B cell (primary cell): ENCODE measurements at regions not wholly inside any gene's neighbourhood (a gene's known extent, or its start where the extent isn't known, plus 50 kb on each side); places are given as distances from the start of the nearest gene placed in this dataset.

ENCODE experiments used
- ATAC-seq: fragments of 200-7000 bp; cut with Tn5 transposase; one replicate; pipeline ENCODE4 v1.10.0; 2021; ENCODE audit warnings: low read depth, mild to moderate bottlenecking, moderate number of reproducible peaks, moderate library complexity
- CTCF ChIA-PET: fragments of 350-600 bp; sonication (Branson Sonifier 250); formaldehyde crosslinking; loops from one replicate; lab custom pipeline; 2021; ENCODE audit warnings: antibody characterized with exemption, inconsistent platforms; lab: Charles Lee
- POLR2A ChIA-PET: fragments of 350-600 bp; sonication (Branson Sonifier 250); formaldehyde crosslinking; loops from one replicate; lab custom pipeline; 2021; ENCODE audit warnings: antibody characterized with exemption; lab: Charles Lee
- DNase-seq: peaks from one replicate; pipeline ENCODE4 v3.0.0; 2013
- H2AFZ ChIP-seq: 2 replicates; pipeline ENCODE4 v1.6.1; 2012; ENCODE audit warnings: mild to moderate bottlenecking, low read depth, low read length; ENCODE audit not compliant: insufficient read depth, poor library complexity, severe bottlenecking
- H3K27ac ChIP-seq, 2 donors: 1 replicate in 1 of 2; 2 replicates in 1 of 2; pipeline ENCODE4 v1.5.1; 2012 to 2013; ENCODE audit warnings: low read length in 2 of 2, mild to moderate bottlenecking in 2 of 2, moderate library complexity in 1 of 2
- H3K27me3 ChIP-seq, 4 experiments: fragments of 200-600 bp in 1 of 4; sonication (generic) in 1 of 4; replicated peaks in 1 of 4; 1 replicate in 2 of 4; 2 replicates in 2 of 4; pipeline versions ENCODE4 v1.6.1 to v1.7.0; 2013 to 2016; ENCODE audit warnings: low read length in 3 of 4, mild to moderate bottlenecking in 2 of 4, mixed read lengths in 1 of 4, moderate library complexity in 1 of 4; ENCODE audit not compliant: insufficient read depth in 4 of 4, control insufficient read depth in 3 of 4; ENCODE audit errors: control extremely low read depth in 1 of 4
- H3K36me3 ChIP-seq, 2 experiments: replicated peaks in 1 of 2; 1 replicate in 1 of 2; 2 replicates in 1 of 2; pipeline versions ENCODE4 v1.6.1 to v1.7.1; 2013; ENCODE audit warnings: low read length in 1 of 2; ENCODE audit not compliant: insufficient read depth in 2 of 2, control insufficient read depth in 1 of 2; ENCODE audit errors: control extremely low read depth in 1 of 2, extremely low read depth in 1 of 2
- H3K4me1 ChIP-seq, 2 donors: fragments of 200-600 bp in 1 of 2; sonication (generic) in 1 of 2; 1 replicate in 1 of 2; 2 replicates in 1 of 2; pipeline versions ENCODE4 v1.5.1 to v1.6.1; 2013 to 2017; ENCODE audit warnings: low read length in 2 of 2; ENCODE audit not compliant: control insufficient read depth in 2 of 2, insufficient read depth in 2 of 2
- H3K4me2 ChIP-seq: replicated peaks from 2 replicates; pipeline ENCODE3; 2012; ENCODE audit warnings: mild to moderate bottlenecking, low read depth, low read length; ENCODE audit not compliant: poor library complexity, severe bottlenecking
- H3K4me3 ChIP-seq, 5 experiments: fragments of 200-600 bp in 1 of 5; sonication (generic) in 1 of 5; 1 replicate in 3 of 5; 2 replicates in 2 of 5; pipeline versions ENCODE4 v1.5.1 to v1.7.0; 2011 to 2016; ENCODE audit warnings: low read length in 4 of 5, mild to moderate bottlenecking in 4 of 5, low read depth in 2 of 5, control low read depth in 1 of 5, moderate library complexity in 1 of 5; ENCODE audit not compliant: insufficient read depth in 1 of 5; ENCODE audit errors: control extremely low read depth in 1 of 5, extremely low read depth in 1 of 5
- H3K79me2 ChIP-seq: fragments of 200-600 bp; sonication (generic); one replicate; pipeline ENCODE4 v1.6.0; 2016; ENCODE audit warnings: low read length; ENCODE audit not compliant: control insufficient read depth, insufficient read depth
- H3K9ac ChIP-seq: fragments of 200-600 bp; sonication (generic); 2 replicates; pipeline ENCODE4 v1.6.1; 2017; ENCODE audit warnings: mild to moderate bottlenecking, low read length, moderate library complexity
- H3K9me3 ChIP-seq, 3 donors: one replicate each; pipeline versions ENCODE4 v1.6.1 to v1.7.1; 2013; ENCODE audit warnings: low read length in 2 of 3; ENCODE audit not compliant: control insufficient read depth in 2 of 3, insufficient read depth in 1 of 3; ENCODE audit errors: control extremely low read depth in 1 of 3
- H4K20me1 ChIP-seq: 2 replicates; pipeline ENCODE4 v1.6.0; 2012; ENCODE audit warnings: mild to moderate bottlenecking, low read length; ENCODE audit not compliant: insufficient read depth, control insufficient read depth, poor library complexity, severe bottlenecking
- H3K27ac Mint-ChIP-seq: one replicate; pipeline ENCODE4 v1.8.0; 2021; ENCODE audit warnings: mixed read lengths
- H3K27me3 Mint-ChIP-seq: one replicate; pipeline ENCODE4 v1.8.0; 2021; ENCODE audit warnings: mixed read lengths
- H3K4me1 Mint-ChIP-seq: one replicate; pipeline ENCODE4 v1.8.0; 2021; ENCODE audit warnings: mixed read lengths
- H3K4me3 Mint-ChIP-seq: one replicate; pipeline ENCODE4 v1.8.0; 2021; ENCODE audit warnings: mixed read lengths
- H3K9me3 Mint-ChIP-seq: one replicate; pipeline ENCODE4 v1.8.0; 2022; ENCODE audit warnings: mixed read lengths; ENCODE audit not compliant: insufficient read depth
- EZH2 ChIP-seq: IDR thresholded peaks from 2 replicates; pipeline ENCODE4 v1.6.1; 2012; ENCODE audit warnings: borderline replicate concordance, low read depth, mild to moderate bottlenecking, moderate library complexity, low read length; ENCODE audit not compliant: insufficient read depth, poor library complexity, severe bottlenecking
- WGBS: methylation state at CpG from one replicate; pipeline ENCODE4 v1.1.5; 2013; ENCODE audit warnings: missing lambda C conversion rate; ENCODE audit not compliant: insufficient coverage; 5-methylcytosine and 5-hydroxymethylcytosine counted together
- intact Hi-C: fragments of 100-400 bp; cut with micrococcal nuclease; formaldehyde crosslinking; loops from one replicate; pipeline ENCODE4 v1.10.0; 2022
- TF ChIP-seq, protein P1 (sequence below): fragments of 200-600 bp; IDR thresholded peaks from one replicate; pipeline ENCODE4 v1.8.0; 2022; ENCODE audit warnings: antibody characterized with exemption, mild to moderate bottlenecking

DNA sequence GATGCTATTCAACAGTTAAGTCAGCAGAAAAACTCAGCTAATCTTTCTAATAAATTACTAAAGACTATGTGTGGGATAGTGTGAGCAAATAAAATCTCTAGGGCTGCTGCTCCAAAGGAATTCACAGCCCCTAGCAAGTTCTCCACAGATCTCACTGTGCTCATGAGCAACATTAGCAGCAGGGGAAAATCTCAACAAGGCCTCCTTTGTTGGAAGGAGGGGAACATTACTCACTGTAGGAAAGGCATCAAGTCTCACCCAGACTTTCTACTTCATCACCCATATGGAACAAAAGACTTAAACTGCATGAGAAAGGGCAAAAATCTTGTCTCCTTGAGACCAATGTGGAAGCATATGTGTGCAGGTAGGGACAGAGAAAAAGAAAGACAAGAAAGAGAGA lies 726.4 kb upstream of the SLC35B3 start:
- Mint-ChIP-seq H3K4me3 (no peak overlapping the region), H3K4me1 (no peaks in the 10 kb centered on the region), H3K27ac (no peak overlapping the region), H3K9me3 (peaks cover 12% of the 10 kb centered on the region), H3K27me3 (no peaks in the 10 kb centered on the region)
- Histone ChIP-seq H3K9me3 (peaks cover 0 to 11% (median 0%) of the 10 kb centered on the region in 3 donors), H3K27ac (no peak overlapping the region), H3K27me3 (no peaks in the 10 kb centered on the region), H3K4me2 (no peak overlapping the region), H4K20me1 (no peaks in the 10 kb centered on the region), H3K36me3 (no peaks in the 10 kb centered on the region), H3K79me2 (no peaks in the 10 kb centered on the region), H3K9ac (no peak overlapping the region), H2AFZ (no peak overlapping the region), H3K4me3 (no peak overlapping the region), H3K4me1 (no peaks in the 10 kb centered on the region)
- POLR2A ChIA-PET: no interaction called here
- DNase-seq: no peak
- no peak for ATAC-seq
- CTCF ChIA-PET: no interaction called here
- intact Hi-C loops: no loop called here
- TF ChIP-seq, protein P1, sequence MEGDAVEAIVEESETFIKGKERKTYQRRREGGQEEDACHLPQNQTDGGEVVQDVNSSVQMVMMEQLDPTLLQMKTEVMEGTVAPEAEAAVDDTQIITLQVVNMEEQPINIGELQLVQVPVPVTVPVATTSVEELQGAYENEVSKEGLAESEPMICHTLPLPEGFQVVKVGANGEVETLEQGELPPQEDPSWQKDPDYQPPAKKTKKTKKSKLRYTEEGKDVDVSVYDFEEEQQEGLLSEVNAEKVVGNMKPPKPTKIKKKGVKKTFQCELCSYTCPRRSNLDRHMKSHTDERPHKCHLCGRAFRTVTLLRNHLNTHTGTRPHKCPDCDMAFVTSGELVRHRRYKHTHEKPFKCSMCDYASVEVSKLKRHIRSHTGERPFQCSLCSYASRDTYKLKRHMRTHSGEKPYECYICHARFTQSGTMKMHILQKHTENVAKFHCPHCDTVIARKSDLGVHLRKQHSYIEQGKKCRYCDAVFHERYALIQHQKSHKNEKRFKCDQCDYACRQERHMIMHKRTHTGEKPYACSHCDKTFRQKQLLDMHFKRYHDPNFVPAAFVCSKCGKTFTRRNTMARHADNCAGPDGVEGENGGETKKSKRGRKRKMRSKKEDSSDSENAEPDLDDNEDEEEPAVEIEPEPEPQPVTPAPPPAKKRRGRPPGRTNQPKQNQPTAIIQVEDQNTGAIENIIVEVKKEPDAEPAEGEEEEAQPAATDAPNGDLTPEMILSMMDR: no peak
- TF ChIP-seq EZH2: no peak

DNA sequence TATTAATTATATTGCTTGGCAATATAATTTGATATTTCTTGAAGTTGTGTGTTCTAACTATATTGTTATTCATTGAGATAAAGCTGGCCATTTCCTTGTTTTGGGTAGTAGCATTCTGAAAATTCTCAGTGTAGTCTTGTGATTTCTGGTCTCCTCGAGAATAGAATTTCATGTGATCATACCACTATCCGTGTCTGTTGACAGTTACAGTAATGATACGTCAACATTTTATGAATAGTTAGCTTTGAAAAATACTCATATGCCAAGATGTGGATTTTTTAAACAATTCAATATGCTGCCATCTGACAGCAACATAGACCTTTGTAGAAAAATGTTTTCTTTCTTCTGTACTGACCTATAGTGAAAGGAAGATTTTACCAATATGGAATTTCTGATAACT lies 723.7 kb upstream of the SLC35B3 start:
- H3K9me3 Mint-ChIP-seq: peaks cover 12% of the 10 kb centered on the region
- no peak for DNase-seq
- WGBS: no CpG with 5 or more reads among the region's 3 CpGs
- no peak overlapping the region for H3K4me3 Mint-ChIP-seq
- no peak overlapping the region for H3K4me3 ChIP-seq
- H3K4me2 ChIP-seq: no peak overlapping the region
- CTCF ChIA-PET: no interaction called here
- H3K9ac ChIP-seq: no peak overlapping the region
- no peak for TF ChIP-seq EZH2
- TF ChIP-seq, protein P1: no peak
- no peak overlapping the region for H2AFZ ChIP-seq
- H4K20me1 ChIP-seq: no peaks in the 10 kb centered on the region
- H3K79me2 ChIP-seq: no peaks in the 10 kb centered on the region
- no peak for ATAC-seq
- H3K4me1 ChIP-seq: no peaks in the 10 kb centered on the region
- intact Hi-C loops: no loop called here
- H3K4me1 Mint-ChIP-seq: no peaks in the 10 kb centered on the region
- no peak overlapping the region for H3K27ac Mint-ChIP-seq
- no peaks in the 10 kb centered on the region for H3K27me3 ChIP-seq
- no peaks in the 10 kb centered on the region for H3K36me3 ChIP-seq
- H3K27me3 Mint-ChIP-seq: no peaks in the 10 kb centered on the region
- peaks cover 0 to 11% (median 0%) of the 10 kb centered on the region in 3 donors for H3K9me3 ChIP-seq
- H3K27ac ChIP-seq: no peak overlapping the region
- POLR2A ChIA-PET: no interaction called here
